HG03432 (cell line): ENCODE measurements at regions not wholly inside any gene's neighbourhood (a gene's known extent, or its start where the extent isn't known, plus 50 kb on each side); places are given as distances from the start of the nearest gene placed in this dataset.
"Not testable (repeated sequence)": the region's sequence is repeated elsewhere in the genome, so short reads cannot be mapped to it uniquely, and the experiment has no call there.

Experiments used
- ATAC-seq: cut with Tn5 transposase; IDR thresholded peaks from one replicate; pipeline ENCODE4 v1.9.1; 2021; ENCODE audit warnings: mild to moderate bottlenecking, moderate library complexity; ENCODE audit not compliant: unreplicated experiment

DNA sequence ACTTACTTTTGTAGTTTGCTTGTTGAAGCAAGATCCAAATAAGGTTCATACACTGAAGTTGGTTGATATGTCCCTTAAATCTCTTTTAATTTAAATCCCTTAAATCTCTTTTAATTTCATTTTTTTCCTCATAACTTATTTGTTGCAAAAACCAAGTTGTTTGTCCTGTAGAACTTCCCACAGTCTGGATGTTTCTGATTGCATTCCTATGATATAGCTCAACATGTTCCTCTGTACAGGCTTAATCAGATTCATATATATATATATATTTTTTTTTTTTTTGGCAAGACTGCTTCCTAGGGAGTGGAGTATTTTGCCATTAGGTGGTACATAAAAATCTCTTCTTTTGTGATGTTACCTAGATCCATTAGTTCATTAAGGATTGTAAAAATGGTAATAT, 174.9 kb upstream of the MKLN1 start:
- ATAC-seq = no peak

DNA sequence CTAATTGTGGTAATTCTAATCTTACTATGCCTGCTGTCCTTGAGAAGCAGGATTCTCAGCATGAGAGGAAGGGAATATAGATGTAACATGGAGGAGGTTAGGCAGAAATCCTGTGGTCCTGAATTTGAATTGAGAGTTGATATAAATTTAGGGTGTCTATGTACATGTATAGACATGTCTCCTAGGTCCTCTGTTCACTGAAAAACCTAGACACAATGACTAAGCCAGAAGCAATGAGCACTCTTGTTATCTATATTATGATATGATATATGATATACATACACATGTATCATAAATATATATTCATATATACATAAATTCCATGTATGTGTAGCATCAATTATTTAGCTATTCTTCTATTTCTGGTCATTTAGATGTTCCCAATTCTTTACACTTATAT, 173.3 kb upstream of the MKLN1 start:
- no peak for ATAC-seq

DNA sequence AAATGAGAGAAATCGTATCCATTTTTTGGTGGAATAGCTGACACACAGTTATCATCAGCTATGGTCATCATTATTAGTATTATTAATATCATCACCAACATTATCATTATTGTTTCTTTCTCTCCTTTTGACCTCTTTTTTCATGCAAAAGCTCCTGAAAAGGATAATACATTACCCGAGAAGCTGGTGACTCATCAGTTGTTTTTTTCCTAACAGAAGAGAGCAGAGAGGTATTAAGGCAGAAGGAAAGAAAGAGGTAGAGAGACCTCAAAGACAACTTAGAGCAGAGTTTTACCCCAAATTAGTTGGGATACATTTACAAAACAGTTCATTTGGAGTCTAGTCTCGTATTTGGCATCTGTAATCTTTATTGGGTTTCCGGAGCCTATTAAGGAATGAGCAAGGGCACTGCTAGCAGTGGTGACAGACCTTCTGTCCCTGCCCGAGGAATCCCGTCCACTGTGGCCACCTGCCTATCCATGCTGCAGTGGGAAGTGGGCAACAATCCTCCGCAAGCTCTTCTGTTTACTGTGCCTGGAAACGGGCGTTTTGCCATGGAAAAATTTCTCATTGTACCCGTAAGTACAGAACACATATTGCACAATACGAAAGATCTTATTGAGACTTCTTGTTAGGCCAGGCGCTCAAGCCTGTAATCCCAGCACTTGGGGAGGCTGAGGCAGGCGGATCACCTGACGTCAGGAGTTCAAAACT, 170.0 kb upstream of the MKLN1 start:
- ATAC-seq = no peak

DNA sequence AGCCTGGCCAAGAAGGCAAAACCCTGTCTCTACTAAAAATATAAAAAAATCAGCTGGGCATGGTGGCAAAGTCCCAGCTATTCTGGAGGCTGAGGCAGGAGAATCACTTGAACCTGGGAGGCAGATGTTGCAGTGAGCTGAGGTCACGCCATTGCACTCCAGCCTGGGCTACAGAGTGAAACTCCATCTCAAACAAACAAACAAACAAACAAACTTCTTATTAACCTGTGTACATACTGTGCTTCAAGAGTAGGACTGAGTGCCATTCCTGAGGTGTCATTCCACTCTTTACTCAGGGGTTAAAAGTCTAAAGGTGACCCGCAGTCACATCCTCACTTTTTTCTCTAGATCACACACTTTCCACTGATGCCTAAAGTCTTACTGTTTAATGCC, 169.4 kb upstream of the MKLN1 start:
- ATAC-seq = not testable (repeated sequence)

DNA sequence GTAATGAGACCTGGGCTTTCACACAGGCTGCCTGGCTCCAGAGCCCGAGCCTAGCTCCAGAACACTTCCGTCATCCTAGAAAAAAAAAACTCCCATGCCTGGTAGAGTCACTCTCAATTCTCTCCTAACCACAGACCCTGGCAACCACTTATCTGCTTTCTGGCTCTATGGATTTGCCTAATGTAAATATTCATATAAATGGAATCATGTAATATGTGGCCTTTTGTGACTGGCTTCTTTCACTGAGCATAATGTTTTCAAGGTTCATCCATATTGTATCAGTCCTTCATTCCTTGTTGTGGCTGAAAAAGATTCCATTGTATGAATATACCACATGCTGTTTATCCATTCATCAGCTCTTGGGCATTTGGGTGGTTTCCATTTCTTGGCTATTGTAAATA, 167.7 kb upstream of the MKLN1 start:
- no peak for ATAC-seq

DNA sequence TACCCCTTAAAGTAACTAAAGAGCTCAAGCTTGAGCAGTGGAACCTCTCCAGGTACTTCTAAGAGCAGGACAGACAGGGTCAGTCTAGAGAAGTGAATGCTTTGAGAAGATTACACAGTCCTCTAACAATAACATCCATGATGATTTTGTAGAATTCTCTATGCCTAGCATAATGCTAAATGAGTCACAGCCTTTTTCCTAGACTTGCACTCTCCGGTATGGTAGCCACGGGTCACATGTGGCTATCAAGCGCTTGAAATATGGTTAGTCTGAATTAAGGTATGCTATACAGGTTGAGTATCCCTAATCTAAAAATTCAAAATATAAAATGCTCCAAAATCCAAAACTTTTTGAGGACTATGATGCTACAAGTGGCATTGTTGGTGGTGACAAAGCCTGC, 166.6 kb upstream of the MKLN1 start:
- ATAC-seq = no peak

DNA sequence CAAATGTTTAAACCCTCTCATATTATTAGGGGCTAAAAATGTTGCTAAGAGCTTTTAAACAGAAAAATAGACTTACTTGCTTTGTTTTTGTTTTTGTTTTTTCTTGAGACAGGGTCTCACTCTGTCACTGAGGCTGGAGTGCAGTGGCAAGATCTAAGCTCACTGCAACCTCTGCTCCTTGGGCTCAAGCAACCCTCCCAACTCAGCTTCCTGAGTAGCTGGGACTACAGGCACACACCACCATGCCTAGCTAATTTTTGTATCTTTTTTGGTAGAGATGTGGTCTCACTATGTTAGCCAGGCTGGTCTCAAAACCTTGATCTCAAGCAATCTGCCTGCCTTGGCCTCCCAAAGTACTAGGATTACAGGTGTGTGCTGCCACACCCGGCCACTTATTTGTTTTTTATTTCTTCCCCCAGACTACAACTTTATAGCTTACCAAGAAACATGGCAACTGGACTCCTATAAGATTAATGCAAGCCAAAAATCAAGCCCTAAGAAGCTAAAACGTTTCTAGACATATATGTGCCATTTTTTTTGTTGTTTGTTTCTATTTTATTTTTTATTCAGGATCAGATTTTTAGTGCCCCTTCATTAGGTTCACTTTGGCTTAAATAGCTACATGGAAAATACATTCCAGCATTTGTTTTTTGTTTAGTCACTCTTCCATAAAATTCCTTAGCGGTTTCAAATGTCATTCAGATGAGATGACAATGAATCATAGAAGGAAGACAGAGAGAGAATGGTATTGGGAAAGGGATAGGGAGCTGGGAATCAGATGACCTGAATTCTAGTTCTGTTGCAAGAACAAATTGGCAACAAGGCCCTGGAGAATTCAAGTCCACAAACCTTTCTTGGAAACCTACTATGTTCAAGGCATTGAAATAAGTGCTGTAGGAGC, 163.4 kb upstream of the MKLN1 start:
- ATAC-seq = no peak

DNA sequence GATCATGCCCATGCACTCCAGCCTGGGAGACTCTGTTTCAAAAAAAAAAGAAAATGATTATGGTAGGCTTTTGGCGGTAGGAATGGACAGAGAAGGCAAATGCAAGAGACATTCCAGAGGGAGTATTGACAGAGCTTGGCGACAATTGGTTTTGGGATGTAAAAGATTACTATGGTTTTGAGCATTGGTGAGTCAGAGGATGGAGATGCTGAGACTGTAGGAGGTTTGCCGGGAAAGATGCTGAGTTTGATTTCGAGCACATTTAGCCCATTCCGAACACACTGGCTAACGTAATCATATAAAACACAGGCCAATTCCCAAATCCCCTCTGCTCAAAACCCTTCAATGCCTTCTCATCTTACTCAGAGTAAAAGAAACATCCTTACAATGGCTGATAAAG, 161.6 kb upstream of the MKLN1 start:
- no peak for ATAC-seq

DNA sequence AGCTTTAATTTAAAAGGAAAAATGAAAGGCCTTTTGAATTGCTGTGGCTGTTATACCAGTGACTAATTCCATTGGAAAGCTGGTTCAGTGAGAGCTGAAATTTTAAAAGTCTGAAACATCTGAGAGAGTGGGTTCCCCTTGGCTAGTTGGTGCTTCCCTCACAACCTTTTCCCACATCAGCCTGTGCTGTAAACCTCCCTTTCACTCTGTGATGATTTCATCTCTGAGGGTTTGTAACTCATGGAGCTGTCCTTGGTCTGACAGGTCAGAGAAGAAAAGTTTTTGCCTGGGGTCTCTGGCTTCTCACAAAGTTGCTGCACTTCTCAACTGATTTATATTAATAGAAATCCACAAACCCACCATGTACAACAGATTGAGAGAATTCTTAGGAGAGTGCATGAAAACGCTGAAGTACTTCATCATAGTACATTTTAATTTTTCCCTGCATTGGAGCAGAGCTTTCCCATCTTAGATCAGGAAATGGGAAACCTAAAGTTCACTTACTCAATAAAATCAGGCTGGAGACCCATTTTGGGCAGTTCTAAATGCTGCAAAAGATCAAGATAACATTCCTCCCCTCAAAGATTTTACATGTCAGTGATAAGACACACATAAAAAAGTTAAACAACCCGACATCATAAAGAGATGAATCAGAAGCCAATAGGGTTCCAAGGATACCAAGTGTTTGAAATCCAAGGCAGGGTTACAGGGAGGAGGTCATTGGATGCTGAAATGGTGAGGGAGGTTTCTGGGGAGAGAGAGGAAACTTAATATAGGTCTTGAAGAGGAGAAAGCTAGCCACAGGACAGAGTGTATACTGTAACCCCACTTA, 157.0 kb upstream of the MKLN1 start:
- no peak for ATAC-seq

DNA sequence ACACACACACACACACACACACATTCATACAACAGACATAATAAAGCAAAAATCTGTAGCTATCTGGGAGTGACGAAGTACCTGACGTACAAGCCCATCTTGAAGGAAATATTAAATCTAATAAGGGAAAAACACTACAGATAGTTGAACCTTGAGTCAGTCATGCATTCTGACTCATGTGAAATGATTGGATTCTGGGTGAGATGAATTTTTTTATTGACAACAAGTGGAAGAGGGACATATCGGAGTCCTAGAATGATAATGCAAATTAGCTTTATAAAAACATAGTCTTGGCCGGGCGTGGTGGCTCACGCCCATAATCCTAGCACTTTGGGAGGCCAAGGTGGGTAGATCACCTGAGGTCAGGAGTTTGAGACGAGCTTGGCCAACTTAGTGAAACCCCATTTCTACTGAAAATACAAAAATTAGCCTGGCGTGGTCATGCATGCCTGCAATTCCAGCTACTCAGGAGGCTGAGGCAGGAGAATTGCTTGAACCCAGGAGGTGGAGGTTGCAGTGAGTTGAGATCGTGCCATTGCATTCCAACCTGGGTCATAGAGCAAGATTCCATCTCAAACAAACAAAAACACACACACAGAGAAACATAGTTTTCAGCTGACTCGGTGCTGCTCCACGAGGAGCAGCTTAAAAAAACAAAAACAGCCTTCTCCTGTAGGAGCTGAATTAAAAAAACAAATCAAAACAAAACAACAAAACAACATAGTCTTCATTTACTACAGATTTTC, 154.4 kb upstream of the MKLN1 start:
- ATAC-seq = no peak

DNA sequence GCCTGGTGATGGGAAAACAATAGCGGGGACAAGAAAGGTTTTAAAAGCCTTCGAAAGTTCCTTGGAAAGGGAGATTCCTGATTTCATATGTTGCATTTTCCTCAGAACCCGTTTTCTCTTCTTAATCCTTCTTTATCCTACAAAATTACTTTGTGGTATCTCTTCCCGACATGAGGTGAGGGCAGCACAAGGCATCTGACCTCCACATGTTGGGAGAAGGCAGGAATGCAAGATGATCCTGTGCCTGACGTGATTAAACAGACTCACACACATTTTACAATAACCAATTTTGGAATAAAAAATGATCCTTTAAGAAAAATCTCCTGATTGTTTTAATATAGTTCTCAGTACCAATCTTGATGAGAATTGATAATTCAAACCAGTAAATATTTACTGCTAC, 153.3 kb upstream of the MKLN1 start:
- ATAC-seq = no peak

DNA sequence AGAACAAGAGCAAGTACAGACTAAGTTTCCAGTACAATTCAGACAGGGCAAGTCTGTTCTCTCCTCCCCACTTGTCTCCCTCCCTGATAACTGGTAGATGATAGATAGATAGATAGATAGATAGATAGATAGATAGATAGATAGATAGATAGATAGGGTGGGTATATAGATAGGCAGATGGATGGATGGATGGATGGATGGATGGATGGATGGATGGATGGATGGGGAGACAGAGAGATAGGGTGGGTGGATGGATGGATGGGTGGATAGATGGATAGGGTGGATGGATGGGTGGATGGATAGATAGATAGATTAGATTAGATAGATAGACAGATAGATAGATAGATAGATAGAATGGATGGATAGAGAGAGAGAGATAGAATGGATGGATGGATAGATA, 152.8 kb upstream of the MKLN1 start:
- ATAC-seq = no peak

DNA sequence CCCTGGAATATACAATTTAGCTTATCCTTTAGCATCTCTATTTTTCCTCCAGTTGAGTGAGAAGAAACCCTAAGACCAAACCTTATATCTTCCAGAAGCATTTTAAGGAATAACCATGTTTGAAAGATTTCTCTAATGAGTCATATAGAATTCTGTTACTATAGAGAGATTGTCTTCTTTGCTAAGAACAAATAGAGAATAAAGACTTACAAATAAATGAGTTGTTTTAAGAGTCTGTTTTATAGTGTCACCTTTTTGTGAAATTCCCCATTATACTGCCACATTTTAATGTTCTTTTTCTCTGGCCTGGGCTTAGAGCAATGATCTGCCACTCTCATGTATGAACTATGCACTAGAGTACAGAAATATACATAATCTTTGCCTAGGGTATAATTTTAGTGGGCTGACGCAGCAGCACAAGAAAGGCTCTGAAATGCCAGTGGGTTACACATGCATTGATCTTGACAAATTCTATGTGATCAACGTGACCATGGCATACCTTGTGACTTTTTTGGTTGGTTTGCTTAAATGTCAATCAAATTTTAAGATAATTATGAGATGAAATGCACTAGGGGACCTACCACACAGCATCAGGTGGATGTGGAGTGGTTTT, 145.1 kb upstream of the MKLN1 start:
- no peak for ATAC-seq

DNA sequence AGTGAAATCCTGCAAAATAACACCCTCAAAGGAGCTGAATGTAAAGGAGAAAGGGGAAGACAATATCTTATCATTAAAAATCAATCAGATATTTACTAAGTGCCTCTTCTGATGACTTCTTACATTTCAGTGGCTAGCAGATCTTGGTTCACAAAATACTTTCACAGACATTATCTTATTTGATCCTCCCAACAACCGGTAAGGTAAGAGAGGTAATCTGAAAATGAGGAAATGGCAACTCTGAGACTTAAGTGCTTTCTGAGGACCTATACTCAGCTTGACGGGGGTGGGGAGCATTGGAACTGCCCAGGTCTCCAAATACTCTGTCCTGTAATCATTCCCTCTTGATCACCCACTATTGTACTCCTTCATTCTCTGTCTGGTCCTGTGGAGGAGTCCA, 144.6 kb upstream of the MKLN1 start:
- ATAC-seq = no peak

DNA sequence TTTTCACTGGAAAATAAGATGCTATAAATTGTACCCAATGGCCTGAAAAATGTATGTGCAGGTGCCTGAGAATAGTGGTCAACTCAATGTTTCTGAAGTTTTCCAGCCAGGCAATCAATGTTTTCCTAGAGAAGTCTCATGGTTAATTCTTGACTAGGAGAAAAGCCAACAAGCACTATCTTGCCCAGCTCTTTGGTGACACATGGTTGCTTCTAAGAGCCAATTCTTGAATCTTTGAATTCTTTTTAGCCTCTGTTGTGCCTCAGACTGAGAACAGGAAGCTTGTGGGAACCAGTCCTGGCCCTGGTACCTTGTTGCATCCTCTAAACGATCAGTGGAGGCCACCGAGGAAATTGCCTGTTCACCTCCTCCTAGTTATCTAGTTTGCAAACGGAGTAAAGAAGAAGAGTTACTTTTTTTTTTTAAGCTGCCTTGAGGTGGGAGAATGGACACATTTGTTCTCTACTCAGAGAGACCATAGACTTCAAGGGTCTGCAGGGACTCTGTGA, 144.0 kb upstream of the MKLN1 start:
- no peak for ATAC-seq

DNA sequence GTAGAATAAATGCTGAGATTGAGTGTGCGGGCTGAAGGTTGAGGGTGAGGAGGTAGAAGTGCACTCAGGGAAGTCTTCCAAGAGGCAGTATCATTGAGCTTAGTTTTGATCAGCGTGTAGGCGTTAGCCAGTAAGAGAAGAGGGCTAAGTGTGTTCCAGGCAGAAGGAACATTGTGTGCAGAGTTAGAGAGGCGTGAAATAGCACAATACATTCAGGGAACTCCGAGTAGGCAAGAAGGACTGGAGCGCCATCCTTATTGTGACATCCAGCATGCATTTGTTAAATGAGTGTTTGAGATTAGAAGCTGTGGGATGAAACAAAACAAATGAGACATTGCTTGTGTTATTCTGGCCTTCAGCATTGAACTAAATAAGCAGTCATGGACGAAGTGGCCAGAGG, 140.9 kb upstream of the MKLN1 start:
- ATAC-seq = no peak

DNA sequence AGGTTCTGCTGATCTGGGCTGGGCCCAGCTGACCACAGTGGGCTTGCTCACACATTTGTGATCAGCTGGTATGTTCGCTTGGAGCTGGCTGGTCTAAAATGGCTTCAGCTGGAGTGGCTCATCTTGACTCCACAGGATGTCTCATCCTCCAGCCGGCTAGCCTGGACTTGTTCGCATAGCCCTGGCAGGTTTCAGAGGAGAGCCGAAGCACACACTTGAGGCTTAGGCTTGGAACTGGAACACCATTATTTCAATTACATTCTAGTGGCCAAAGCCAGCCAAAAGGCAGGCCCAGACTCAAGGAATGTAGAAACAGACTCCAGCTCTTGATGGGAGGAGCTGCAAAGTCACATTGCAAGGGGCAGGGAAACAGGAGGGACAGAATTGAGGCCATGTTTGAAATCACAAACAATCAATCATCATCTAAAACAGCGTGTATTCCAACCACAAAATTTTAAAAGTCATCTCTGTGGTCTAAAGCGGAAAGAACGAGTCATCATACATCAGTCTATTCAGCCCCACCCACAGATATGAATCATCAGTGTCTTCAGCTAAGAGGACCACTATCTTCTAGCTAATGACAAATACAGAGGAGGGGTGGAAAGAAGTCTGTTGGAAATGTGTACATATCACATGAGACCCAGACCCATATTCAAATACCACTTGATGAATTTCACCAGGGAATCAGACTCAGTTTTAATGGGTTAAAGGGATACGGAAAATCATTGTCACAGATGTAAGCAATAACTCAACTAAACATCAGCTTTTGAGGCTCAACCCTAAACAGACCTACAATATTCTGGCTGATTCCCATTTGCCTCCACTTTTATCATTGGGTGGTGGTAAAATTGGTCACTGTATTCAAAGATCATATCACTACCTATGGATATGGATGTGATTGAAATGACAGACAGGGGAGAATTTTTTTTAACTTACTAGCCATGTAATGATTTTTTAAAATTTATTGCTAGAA, 139.0 kb upstream of the MKLN1 start:
- ATAC-seq = peak; percentile 94

DNA sequence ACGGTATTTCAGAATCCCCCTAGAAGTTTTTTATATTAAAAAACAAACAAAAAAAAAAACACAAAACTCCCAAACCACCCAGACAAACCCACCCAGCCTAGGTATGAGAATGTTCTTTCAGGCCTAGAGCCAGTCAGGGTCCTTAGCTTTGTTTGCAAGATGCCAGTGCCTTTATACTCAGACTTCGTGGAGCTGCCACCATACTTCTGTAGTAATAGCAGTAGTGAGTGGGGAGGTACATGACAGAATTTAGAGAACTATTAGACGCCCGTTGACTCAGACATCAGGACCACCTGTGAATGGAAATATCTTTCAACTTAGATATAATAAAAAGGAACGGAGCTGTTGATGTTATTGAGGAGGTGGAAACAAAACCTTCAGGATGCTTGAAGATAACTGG, 138.2 kb upstream of the MKLN1 start:
- ATAC-seq = no peak

DNA sequence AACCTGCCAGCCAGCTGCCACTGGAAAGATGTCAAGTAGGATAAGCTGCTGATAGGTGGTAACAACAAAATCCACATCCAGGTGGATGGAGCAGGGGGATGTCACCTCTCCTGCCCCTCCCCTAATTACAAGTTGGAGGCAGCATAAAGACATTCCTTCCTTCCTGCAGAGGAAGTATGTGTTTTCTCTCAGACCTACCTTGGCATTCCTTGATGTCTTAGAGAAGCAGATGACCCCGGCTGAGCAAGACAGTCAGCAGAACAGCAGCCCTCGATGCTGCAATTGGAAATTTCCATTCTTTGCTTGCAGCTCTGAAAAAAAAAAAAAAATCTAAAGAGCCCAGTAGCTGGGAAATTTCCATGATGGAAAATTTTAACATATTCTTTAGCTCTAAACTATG, 137.5 kb upstream of the MKLN1 start:
- no peak for ATAC-seq
